ENCODE measurements at regions not wholly inside any gene's neighbourhood (a gene's known extent, or its start where the extent isn't known, plus 50 kb on each side); places are given as distances from the start of the nearest gene placed in this dataset.
A peak's percentile ranks its signal among the peaks of the same experiment; 100 is the strongest.
"Not testable (repeated sequence)": the region's sequence is repeated elsewhere in the genome, so short reads cannot be mapped to it uniquely, and the experiment has no call there.

DNA sequence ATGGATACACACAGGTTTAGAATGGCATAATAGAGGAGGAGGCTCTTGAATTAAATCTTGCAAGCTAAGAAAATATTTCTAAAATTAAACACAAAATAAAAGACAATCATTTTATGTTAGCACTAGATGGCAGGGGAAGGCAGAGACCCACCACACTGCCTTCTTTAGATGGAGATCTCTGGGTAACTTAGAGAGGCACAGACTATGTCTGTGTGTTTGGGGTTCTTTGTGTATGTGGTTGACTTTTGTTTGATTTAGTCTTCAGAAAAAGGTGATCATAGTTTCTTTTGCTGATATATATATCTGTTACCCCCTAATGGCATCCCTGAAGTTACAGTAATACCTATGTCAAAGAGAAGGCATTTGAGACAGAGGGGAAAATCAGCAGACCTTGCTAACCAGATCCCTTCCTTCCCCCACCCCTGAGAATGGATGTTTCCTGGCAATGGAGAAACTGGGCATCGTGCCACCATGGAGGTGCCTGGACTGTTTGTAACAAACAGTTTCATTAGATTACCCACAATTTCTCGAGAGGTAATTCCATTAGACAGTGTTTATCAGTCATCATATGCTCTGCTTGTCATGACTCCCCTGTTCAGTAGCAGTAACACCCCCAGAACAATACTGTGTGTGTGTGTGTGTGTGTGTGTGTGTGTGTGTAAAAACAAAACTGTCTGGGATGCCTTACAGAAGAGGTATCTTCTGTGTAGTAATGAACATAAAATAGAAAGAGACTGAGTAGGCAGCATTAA lies 228.3 kb upstream of the DEPDC1 start:
- WGBS, 2 donors = 42 to 46% methylated on average over 2 of the region's 2 CpGs
- peak; percentile 76 for DNase-seq
- Histone ChIP-seq H3K4me1 (peaks cover 0 to 27% (median 16%) of the 10 kb centered on the region in 4 donors), H3K27me3 (no peaks in the 10 kb centered on the region), H3K4me3 (no peak overlapping the region), H3K27ac (peak overlapping the region in 2 of 4 donors; percentile 60 to 65), H3K36me3 (no peaks in the 10 kb centered on the region), H3K9me3 (no peaks in the 10 kb centered on the region)
- TF ChIP-seq POLR2A (IDR thresholded peaks at IDR 0.05) (no peak), POLR2AphosphoS5 (IDR thresholded peaks at IDR 0.05) (peak in 2 of 4 donors; percentile 22 to 44)
- intact Hi-C loops (cut with DNase I) = no loop called here

DNA sequence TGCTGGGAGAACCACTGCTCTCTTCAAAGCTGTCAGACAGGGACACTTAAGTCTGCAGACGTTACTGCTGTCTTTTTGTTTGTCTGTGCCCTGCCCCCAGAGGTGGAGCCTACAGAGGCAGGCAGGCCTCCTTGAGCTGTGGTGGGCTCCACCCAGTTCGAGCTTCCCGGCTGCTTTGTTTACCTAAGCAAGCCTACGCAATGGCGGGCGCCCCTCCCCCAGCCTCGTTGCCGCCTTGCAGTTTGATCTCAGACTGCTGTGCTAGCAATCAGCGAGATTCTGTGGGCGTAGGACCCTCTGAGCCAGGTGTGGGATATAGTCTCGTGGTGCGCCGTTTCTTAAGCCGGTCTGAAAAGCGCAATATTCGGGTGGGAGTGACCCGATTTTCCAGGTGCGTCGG lies 242.6 kb upstream of the DEPDC1 start:
- intact Hi-C loops (cut with DNase I); H3K36me3 ChIP-seq; H3K4me1 ChIP-seq; H3K27ac ChIP-seq; H3K27me3 ChIP-seq; H3K4me3 ChIP-seq; DNase-seq; H3K9me3 ChIP-seq: not testable (repeated sequence)
- WGBS, 2 donors = 76 to 77% methylated on average over 14 of the region's 19 CpGs

DNA sequence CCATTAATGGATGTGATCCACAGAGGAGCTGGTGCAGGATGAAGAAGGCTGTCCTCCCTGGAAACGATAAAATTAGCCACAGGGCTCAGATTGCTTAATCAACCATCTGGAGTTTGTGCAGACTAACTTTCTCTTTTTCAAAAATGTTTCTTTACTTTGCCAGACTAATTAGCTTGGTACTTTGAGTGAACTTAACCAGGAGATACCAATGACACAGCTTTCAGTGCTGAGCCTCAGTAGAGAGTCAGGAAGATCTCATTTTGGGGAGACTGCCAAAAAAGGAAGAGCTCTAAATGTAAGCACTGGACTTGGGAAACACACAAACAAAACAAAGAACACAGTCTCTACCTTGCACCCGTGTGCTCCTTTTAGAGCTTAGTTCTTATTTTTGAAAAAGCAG lies 248.1 kb upstream of the DEPDC1 start:
- intact Hi-C loops (cut with DNase I) = no loop called here
- H3K4me1 ChIP-seq = peaks cover 0 to 22% (median 10%) of the 10 kb centered on the region in 4 donors

DNA sequence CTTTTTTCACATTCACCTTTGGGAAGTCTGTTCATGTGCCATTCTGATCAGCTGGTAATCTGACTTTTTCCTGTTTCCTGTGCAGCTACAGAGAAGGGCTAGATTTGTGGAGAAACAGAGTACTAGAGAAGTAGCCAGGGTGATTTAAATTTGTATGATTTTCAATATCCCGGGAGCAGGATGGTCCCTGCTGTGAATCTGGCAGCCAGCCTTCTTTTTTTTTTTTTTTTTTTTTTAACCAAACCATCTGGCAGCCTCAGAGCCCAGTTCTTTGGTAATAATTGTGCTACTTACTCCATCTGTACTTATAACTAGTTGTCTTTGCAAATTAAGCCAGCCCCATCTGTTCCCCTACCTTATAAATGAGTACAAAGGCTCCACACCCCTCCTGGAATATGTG lies 248.6 kb upstream of the DEPDC1 start:
- H3K27me3 ChIP-seq = no peaks in the 10 kb centered on the region
- peak overlapping the region in 2 of 4 donors; percentile 22 to 35 for H3K27ac ChIP-seq
- peaks cover 0 to 3% (median 0%) of the 10 kb centered on the region in 4 donors for H3K9me3 ChIP-seq
- intact Hi-C loops (cut with DNase I) = no loop called here
- no peak overlapping the region for H3K4me3 ChIP-seq
- WGBS, 2 donors = 40 to 44% methylated on average over 1 of the region's 1 CpG
- H3K36me3 ChIP-seq = no peaks in the 10 kb centered on the region
- H3K4me1 ChIP-seq = peaks cover 0 to 22% (median 10%) of the 10 kb centered on the region in 4 donors
- TF ChIP-seq EP300 (IDR thresholded peaks at IDR 0.05) (no peak), POLR2AphosphoS5 (IDR thresholded peaks at IDR 0.05) (no peak), POLR2A (IDR thresholded peaks at IDR 0.05) (no peak)
- TF ChIP-seq, protein P1, sequence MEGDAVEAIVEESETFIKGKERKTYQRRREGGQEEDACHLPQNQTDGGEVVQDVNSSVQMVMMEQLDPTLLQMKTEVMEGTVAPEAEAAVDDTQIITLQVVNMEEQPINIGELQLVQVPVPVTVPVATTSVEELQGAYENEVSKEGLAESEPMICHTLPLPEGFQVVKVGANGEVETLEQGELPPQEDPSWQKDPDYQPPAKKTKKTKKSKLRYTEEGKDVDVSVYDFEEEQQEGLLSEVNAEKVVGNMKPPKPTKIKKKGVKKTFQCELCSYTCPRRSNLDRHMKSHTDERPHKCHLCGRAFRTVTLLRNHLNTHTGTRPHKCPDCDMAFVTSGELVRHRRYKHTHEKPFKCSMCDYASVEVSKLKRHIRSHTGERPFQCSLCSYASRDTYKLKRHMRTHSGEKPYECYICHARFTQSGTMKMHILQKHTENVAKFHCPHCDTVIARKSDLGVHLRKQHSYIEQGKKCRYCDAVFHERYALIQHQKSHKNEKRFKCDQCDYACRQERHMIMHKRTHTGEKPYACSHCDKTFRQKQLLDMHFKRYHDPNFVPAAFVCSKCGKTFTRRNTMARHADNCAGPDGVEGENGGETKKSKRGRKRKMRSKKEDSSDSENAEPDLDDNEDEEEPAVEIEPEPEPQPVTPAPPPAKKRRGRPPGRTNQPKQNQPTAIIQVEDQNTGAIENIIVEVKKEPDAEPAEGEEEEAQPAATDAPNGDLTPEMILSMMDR (IDR thresholded peaks at IDR 0.05) = no peak
- DNase-seq = no peak

More for the DNA sequence above, 248.1 kb upstream of the DEPDC1 start:
- H3K4me3 ChIP-seq = no peak overlapping the region
- TF ChIP-seq POLR2AphosphoS5 (IDR thresholded peaks at IDR 0.05) (peak in 1 of 4 donors; percentile 44), POLR2A (IDR thresholded peaks at IDR 0.05) (no peak)
- H3K36me3 ChIP-seq = no peaks in the 10 kb centered on the region
- H3K27ac ChIP-seq = peak overlapping the region in 2 of 4 donors; percentile 22 to 35
- no peaks in the 10 kb centered on the region for H3K27me3 ChIP-seq
- 49 to 56% methylated on average over 2 of the region's 2 CpGs for WGBS, 2 donors
- peaks cover 0 to 3% (median 0%) of the 10 kb centered on the region in 4 donors for H3K9me3 ChIP-seq
- no peak for DNase-seq

DNA sequence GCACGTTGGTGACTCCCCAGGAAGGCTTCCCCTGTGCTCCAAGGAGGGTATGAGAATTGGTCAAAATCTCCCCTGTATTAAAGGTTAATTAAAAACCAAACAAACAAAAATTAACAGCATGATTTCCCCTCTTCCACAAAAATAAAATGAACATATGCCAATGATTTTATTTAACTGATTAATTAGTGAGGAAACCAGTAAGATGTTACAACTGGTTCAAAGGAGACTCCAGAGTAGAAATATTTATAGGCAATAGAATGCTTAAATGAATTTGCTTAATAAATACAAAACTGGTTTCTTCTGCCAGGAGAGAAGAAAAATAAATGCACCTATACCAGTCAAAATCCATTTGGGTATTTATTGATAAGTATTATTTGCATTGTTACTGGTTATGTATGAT lies 249.5 kb upstream of the DEPDC1 start:
- no peak for TF ChIP-seq EP300 (IDR thresholded peaks at IDR 0.05)
- no peak for TF ChIP-seq POLR2AphosphoS5 (IDR thresholded peaks at IDR 0.05)
- no peak for TF ChIP-seq POLR2A (IDR thresholded peaks at IDR 0.05)
- TF ChIP-seq, protein P1 (IDR thresholded peaks at IDR 0.05) = no peak
- no peaks in the 10 kb centered on the region for H3K36me3 ChIP-seq
- intact Hi-C loops (cut with DNase I) = no loop called here

DNA sequence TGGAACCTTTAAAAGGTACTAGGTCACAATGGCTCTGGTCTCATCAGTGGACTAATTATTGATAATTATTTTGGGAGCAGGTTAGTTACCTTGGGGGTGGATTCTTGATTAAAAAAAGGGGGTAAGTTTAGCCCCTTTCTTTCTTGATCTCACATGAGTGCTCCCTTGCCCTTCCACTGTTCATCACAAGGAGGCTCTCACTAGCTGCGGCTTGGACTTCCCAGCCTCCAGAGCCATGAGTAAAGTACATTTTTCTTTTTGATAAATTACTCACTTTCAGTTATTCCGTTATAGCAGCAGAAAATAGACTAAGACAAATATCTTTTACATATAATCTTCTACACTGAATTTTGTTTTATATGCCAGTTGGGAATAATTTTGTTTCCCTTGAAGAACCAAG lies 254.8 kb upstream of the DEPDC1 start:
- peaks cover 0 to 12% (median 5%) of the 10 kb centered on the region in 4 donors for H3K4me1 ChIP-seq
- H3K36me3 ChIP-seq = no peaks in the 10 kb centered on the region
- 78 to 85% methylated on average over 2 of the region's 2 CpGs for WGBS, 2 donors
- TF ChIP-seq POLR2AphosphoS5 (IDR thresholded peaks at IDR 0.05) (no peak), POLR2A (IDR thresholded peaks at IDR 0.05) (no peak)
- TF ChIP-seq, protein P1 (IDR thresholded peaks at IDR 0.05) = no peak
- no peak overlapping the region for H3K27ac ChIP-seq
- no peaks in the 10 kb centered on the region for H3K9me3 ChIP-seq
- intact Hi-C loops (cut with DNase I) = no loop called here
- DNase-seq = no peak
- no peak overlapping the region for H3K4me3 ChIP-seq
- no peaks in the 10 kb centered on the region for H3K27me3 ChIP-seq

More for the DNA sequence above, 249.5 kb upstream of the DEPDC1 start:
- Histone ChIP-seq H3K9me3 (peaks cover 0 to 3% (median 0%) of the 10 kb centered on the region in 4 donors), H3K27ac (no peak overlapping the region), H3K4me1 (peaks cover 0 to 22% (median 10%) of the 10 kb centered on the region in 4 donors), H3K4me3 (no peak overlapping the region), H3K27me3 (no peaks in the 10 kb centered on the region)
- no peak for DNase-seq
- WGBS, 2 donors = 66 to 80% methylated on average over 1 of the region's 1 CpG

All from sigmoid colon (tissue), 6 donors.